SK-N-SH treated with all-trans-retinoic acid at 6 μM for 48 hours (cell line): ENCODE measurements at regions not wholly inside any gene's neighbourhood (a gene's known extent, or its start where the extent isn't known, plus 50 kb on each side); places are given as distances from the start of the nearest gene placed in this dataset.
A peak's percentile ranks its signal among the peaks of the same experiment; 100 is the strongest.

ENCODE experiments used
- ATAC-seq: fragments of 200-7000 bp; cut with Tn5 transposase; 3 replicates; pipeline ENCODE4 v1.9.1; 2020; ENCODE audit warnings: mild to moderate bottlenecking, moderate library complexity
- ARNTL ChIP-seq: fragments of 450-650 bp; formaldehyde crosslinking; IDR thresholded peaks from 2 replicates; pipeline ENCODE4 v1.5.0; 2020; ENCODE audit warnings: low read depth, mild to moderate bottlenecking, moderate library complexity, borderline replicate concordance
- BACH2 ChIP-seq: fragments of 250-450 bp; sonication (Bioruptor Pico); IDR thresholded peaks from 2 replicates; pipeline ENCODE4 v1.9.0; 2021; ENCODE audit warnings: mild to moderate bottlenecking, borderline replicate concordance
- CSDC2 ChIP-seq: fragments of 250-450 bp; sonication (Bioruptor Pico); IDR thresholded peaks from 2 replicates; pipeline ENCODE4 v1.5.0; 2020; ENCODE audit warnings: mild to moderate bottlenecking, moderate library complexity
- CSRNP3 ChIP-seq: fragments of 250-450 bp; sonication (Bioruptor Pico); IDR thresholded peaks from 2 replicates; pipeline ENCODE4 v1.5.1; 2021; ENCODE audit warnings: mild to moderate bottlenecking, moderate library complexity
- GLIS3 ChIP-seq: fragments of 250-450 bp; sonication (Bioruptor Pico); IDR thresholded peaks from 2 replicates; pipeline ENCODE4 v1.5.0; 2020; ENCODE audit warnings: mild to moderate bottlenecking, moderate library complexity
- ISL1 ChIP-seq: fragments of 250-450 bp; sonication (Bioruptor Pico); IDR thresholded peaks from 2 replicates; pipeline ENCODE4 v2.1.2; 2022; ENCODE audit warnings: mild to moderate bottlenecking, moderate library complexity
- OSR1 ChIP-seq: fragments of 250-450 bp; sonication (Bioruptor Pico); IDR thresholded peaks from 2 replicates; pipeline ENCODE4 v1.8.0; 2022; ENCODE audit warnings: moderate library complexity, mild to moderate bottlenecking, inconsistent platforms
- PATZ1 ChIP-seq: fragments of 250-450 bp; sonication (Bioruptor Pico); IDR thresholded peaks from 2 replicates; pipeline ENCODE4 v1.8.0; 2020; ENCODE audit warnings: mild to moderate bottlenecking, moderate library complexity, borderline replicate concordance
- POU6F1 ChIP-seq: fragments of 250-450 bp; sonication (Bioruptor Pico); IDR thresholded peaks from 2 replicates; pipeline ENCODE4 v1.8.0; 2021; ENCODE audit warnings: low read depth, mild to moderate bottlenecking, moderate library complexity, borderline replicate concordance
- PPARA ChIP-seq: fragments of 250-450 bp; sonication (Bioruptor Pico); IDR thresholded peaks from 2 replicates; pipeline ENCODE4 v1.5.0; 2020; ENCODE audit warnings: mild to moderate bottlenecking, borderline replicate concordance
- RARB ChIP-seq: fragments of 250-450 bp; sonication (Bioruptor Pico); IDR thresholded peaks from 2 replicates; pipeline ENCODE4 v1.8.0; 2021; ENCODE audit warnings: mild to moderate bottlenecking, moderate library complexity
- SNAI2 ChIP-seq: fragments of 250-450 bp; sonication (Bioruptor Pico); IDR thresholded peaks from 2 replicates; pipeline ENCODE4 v1.5.0; 2020; ENCODE audit warnings: mild to moderate bottlenecking, moderate library complexity
- TCF4 ChIP-seq: fragments of 250-450 bp; sonication (Bioruptor Pico); IDR thresholded peaks from 2 replicates; pipeline ENCODE4 v1.8.0; 2021; ENCODE audit warnings: mild to moderate bottlenecking, moderate library complexity, borderline replicate concordance
- TOX ChIP-seq: fragments of 250-450 bp; sonication (Bioruptor Pico); IDR thresholded peaks from 2 replicates; pipeline ENCODE4 v1.8.0; 2021; ENCODE audit warnings: mild to moderate bottlenecking, moderate library complexity, borderline replicate concordance
- TSHZ2 ChIP-seq: fragments of 250-450 bp; sonication (Bioruptor Pico); IDR thresholded peaks from 2 replicates; pipeline ENCODE4 v1.5.0; 2020; ENCODE audit warnings: mild to moderate bottlenecking, moderate library complexity
- ZC3H10 ChIP-seq: fragments of 250-450 bp; sonication (Bioruptor Pico); IDR thresholded peaks from 2 replicates; pipeline ENCODE4 v1.5.1; 2021; ENCODE audit warnings: mild to moderate bottlenecking, moderate library complexity
- ZFP3 ChIP-seq: fragments of 250-450 bp; sonication (Bioruptor Pico); IDR thresholded peaks from 2 replicates; pipeline ENCODE4 v1.5.0; 2020; ENCODE audit warnings: mild to moderate bottlenecking, moderate library complexity
- ZFP30 ChIP-seq: fragments of 450-650 bp; formaldehyde crosslinking; IDR thresholded peaks from 2 replicates; pipeline ENCODE4 v1.5.0; 2022; ENCODE audit warnings: mild to moderate bottlenecking, moderate library complexity
- ZNF565 ChIP-seq: fragments of 450-650 bp; formaldehyde crosslinking; conservative IDR thresholded peaks from 2 replicates; pipeline ENCODE4 v1.5.0; 2020; ENCODE audit warnings: low read depth, mild to moderate bottlenecking, moderate library complexity
- ZNF8 ChIP-seq: fragments of 450-650 bp; formaldehyde crosslinking; IDR thresholded peaks from 2 replicates; pipeline ENCODE4 v1.5.0; 2020; ENCODE audit warnings: mild to moderate bottlenecking, moderate library complexity

GRCh38 chr2:51807229-51807628 lies 775.3 kb upstream of the NRXN1 start:
- no peak for TF ChIP-seq TOX
- ATAC-seq = no peak

DNA sequence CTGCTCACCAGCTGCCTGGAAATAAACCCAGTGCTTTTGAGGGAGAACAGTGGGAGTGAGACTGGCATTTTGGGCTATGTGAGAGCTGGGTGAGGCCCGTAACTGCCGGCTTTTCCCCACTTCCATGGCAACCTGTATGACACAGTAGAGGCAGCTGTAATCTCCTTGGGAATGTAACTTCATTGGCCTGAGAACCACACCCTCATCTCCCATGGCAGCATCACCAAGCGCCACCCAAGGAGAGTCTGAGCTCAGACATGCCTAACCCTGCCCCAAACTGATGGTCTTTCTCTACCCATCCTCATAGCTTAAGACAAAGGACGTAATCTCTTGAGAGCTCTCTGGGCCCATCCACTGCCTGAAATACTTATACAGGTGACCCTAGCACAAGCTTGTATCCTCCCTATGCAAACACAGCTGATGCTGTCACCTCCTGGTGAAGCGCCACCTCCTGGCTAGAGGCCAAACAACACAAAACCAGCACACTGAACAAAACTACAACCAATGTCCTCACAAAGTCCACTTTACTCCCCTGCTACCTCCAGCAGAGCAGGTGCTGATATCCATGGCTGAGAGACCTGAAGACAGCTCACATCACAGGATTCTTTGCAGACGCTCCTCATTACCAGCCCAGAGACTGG lies 763.4 kb upstream of the NRXN1 start:
- peak; percentile 51; the same call in 2 of the 3 replicates for ATAC-seq
- no peak for TF ChIP-seq ZFP3
- no peak for TF ChIP-seq ZC3H10 (CRISPR knock-in tag)
- TF ChIP-seq CSDC2 = no peak
- TF ChIP-seq ZFP30 (CRISPR knock-in tag) = no peak
- TF ChIP-seq BACH2 (CRISPR knock-in tag) = no peak
- no peak for TF ChIP-seq POU6F1
- no peak for TF ChIP-seq TOX
- TF ChIP-seq TCF4 = no peak
- no peak for TF ChIP-seq ISL1 (CRISPR knock-in tag)

DNA sequence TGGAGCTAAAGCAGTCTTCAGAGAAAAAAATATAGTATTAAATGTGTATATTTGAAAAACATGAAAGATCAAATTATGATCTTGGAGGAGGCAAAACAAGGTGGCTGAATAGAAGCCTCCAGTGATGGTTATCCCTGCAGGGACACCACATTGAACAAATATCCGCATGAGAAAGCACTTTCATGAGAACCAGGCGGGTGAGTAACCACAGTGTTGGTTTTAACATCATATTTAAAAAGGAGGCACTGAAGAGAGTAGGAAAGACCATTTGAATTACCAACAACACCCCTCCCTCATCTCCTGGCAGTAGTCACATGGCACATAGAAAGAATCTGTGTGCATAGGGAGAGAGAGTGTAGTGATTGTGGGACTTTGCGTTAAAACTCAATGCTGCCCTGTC lies 759.6 kb upstream of the NRXN1 start:
- ATAC-seq = no peak
- TF ChIP-seq PPARA (CRISPR knock-in tag) = no peak
- TF ChIP-seq ZFP30 (CRISPR knock-in tag) = no peak
- no peak for TF ChIP-seq GLIS3 (CRISPR knock-in tag)
- TF ChIP-seq CSDC2 = no peak
- no peak for TF ChIP-seq ISL1 (CRISPR knock-in tag)
- TF ChIP-seq RARB (CRISPR knock-in tag) = no peak
- TF ChIP-seq OSR1 (CRISPR knock-in tag) = no peak
- no peak for TF ChIP-seq ZNF565 (CRISPR knock-in tag)
- TF ChIP-seq ZNF8 (CRISPR knock-in tag) = no peak
- no peak for TF ChIP-seq SNAI2 (CRISPR knock-in tag)
- no peak for TF ChIP-seq ZC3H10 (CRISPR knock-in tag)
- no peak for TF ChIP-seq TOX
- no peak for TF ChIP-seq TSHZ2 (CRISPR knock-in tag)
- no peak for TF ChIP-seq PATZ1
- no peak for TF ChIP-seq TCF4
- TF ChIP-seq ARNTL = no peak
- TF ChIP-seq POU6F1 = no peak
- no peak for TF ChIP-seq ZFP3

DNA sequence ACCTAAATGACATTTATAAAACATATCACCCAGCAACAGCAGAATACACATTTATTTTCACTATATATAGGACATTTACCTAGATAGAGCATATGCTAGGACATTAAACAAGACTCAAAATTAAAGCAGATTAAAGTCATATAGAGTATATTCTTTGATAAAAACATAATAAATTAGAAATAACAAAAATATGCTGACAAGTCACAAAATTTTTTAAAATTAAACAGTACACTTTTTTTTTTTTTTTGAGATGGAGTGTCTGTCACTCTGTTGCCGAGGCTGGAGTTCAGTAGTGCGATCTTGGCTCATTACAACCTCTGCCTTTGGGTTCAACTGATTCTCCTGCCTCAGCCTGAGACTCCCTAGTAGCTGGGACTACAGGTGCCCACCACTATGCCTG lies 758.9 kb upstream of the NRXN1 start:
- no peak for TF ChIP-seq CSRNP3 (CRISPR knock-in tag)
- no peak for TF ChIP-seq ZFP3
- no peak for TF ChIP-seq OSR1 (CRISPR knock-in tag)
- no peak for TF ChIP-seq ZFP30 (CRISPR knock-in tag)
- no peak for TF ChIP-seq ZNF8 (CRISPR knock-in tag)
- no peak for TF ChIP-seq PPARA (CRISPR knock-in tag)
- TF ChIP-seq TOX = no peak
- no peak for TF ChIP-seq TCF4
- no peak for ATAC-seq
